Activated T-helper 2 cell treated with anti-CD3 and anti-CD28 coated beads, Interferon-gamma antibody, Interleukin-2, Interleukin-4, amounts not matched to agents 10 μg/mL and 5 μg/mL and 100 μg/mL, durations not matched to agents 14 hours and 24 hours and 36 hours (primary cell): ENCODE measurements at regions not wholly inside any gene's neighbourhood (a gene's known extent, or its start where the extent isn't known, plus 50 kb on each side); places are given as distances from the start of the nearest gene placed in this dataset.

Experiments
- DNase-seq: peaks from one replicate; pipeline ENCODE4 v3.0.0; 2021; ENCODE audit warnings: low spot score
- H3K27ac Mint-ChIP-seq: one replicate; pipeline ENCODE4 v1.8.0; 2021; ENCODE audit warnings: mixed read lengths
- H3K27me3 Mint-ChIP-seq: one replicate; pipeline ENCODE4 v1.8.0; 2021; ENCODE audit warnings: low read depth, mixed read lengths
- H3K36me3 Mint-ChIP-seq: one replicate; pipeline ENCODE4 v1.8.0; 2021; ENCODE audit warnings: low read depth, mixed read lengths
- H3K4me1 Mint-ChIP-seq: one replicate; pipeline ENCODE4 v1.8.0; 2021; ENCODE audit warnings: low read depth, mixed read lengths
- H3K4me3 Mint-ChIP-seq: one replicate; pipeline ENCODE4 v1.8.0; 2021; ENCODE audit warnings: low read depth, mild to moderate bottlenecking, moderate library complexity, mixed read lengths
- H3K9me3 Mint-ChIP-seq: one replicate; pipeline ENCODE4 v1.8.0; 2021; ENCODE audit warnings: mixed read lengths
- intact Hi-C: fragments of 100-400 bp; cut with micrococcal nuclease; formaldehyde crosslinking; loops from one replicate; pipeline ENCODE4 v1.15.1; 2023

DNA sequence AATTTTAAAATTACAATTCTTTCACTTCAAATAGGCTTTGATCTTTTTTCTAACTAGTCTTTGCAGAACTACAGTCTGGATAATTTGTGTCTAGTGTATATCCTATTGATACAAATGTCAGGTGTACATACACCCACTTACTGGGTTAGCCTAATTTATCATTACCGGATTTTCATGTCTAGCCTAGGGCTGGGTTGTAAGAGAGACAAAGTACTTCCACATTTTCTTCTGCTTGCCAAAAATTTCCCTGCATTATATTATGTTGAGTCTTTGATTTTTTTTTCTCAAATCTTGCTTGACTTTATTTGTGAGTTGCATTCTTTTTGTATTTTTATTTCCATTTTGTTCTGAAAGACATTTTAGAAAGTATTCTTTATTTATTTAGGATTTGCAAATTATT, 284.8 kb upstream of the FZD8 start:
- no peak for DNase-seq
- Mint-ChIP-seq H3K27ac (no peak overlapping the region), H3K4me3 (no peak overlapping the region), H3K4me1 (no peaks in the 10 kb centered on the region), H3K36me3 (no peaks in the 10 kb centered on the region), H3K9me3 (no peaks in the 10 kb centered on the region), H3K27me3 (no peaks in the 10 kb centered on the region)
- intact Hi-C loops, result no loop called here

DNA sequence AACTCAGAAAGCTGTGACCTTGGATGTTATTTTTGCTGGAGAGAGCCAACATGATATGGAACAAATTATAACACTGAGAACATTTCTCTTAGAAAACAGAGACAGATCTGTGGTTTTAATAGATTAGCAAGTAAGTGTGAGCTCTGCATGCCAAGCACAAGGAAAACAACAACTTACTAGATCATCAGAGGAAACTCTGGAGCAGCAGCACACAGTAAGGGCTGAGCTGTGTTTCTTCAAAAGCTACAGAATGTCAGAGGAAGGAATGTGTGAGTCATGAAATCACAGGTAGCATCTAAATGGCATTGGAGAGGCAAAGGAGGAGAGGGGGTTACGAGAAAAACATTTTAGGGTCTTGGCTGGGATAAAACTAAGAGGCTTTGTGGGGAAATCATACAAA, 283.4 kb upstream of the FZD8 start:
- no peaks in the 10 kb centered on the region for H3K4me1 Mint-ChIP-seq
- no peaks in the 10 kb centered on the region for H3K9me3 Mint-ChIP-seq
- DNase-seq, result no peak
- intact Hi-C loops, result no loop called here
- no peak overlapping the region for H3K4me3 Mint-ChIP-seq
- H3K27ac Mint-ChIP-seq, result no peak overlapping the region
- no peaks in the 10 kb centered on the region for H3K27me3 Mint-ChIP-seq
- H3K36me3 Mint-ChIP-seq, result no peaks in the 10 kb centered on the region

DNA sequence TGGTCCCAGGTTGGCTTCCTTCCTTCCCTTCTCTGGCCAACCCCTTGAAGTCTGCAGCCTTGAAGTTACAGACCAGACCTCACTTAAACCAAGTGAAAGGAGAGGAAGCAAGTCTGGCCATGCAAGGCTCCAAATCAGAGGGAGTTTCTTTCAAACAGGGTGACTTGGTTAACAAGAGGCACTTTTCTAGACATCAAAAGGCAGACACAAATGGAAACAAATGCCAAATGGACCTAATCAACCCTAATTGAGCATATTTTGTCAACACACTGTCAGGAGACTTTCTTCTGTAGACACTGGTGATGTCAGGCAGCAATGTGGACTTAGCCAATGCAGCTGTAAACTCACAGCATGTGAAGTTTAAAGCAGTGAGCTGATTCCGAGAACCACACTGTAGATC, 282.7 kb upstream of the FZD8 start:
- Mint-ChIP-seq H3K4me1 (no peaks in the 10 kb centered on the region), H3K27ac (no peak overlapping the region), H3K36me3 (no peaks in the 10 kb centered on the region), H3K9me3 (no peaks in the 10 kb centered on the region), H3K4me3 (no peak overlapping the region), H3K27me3 (no peaks in the 10 kb centered on the region)
- intact Hi-C loops, result no loop called here
- DNase-seq, result no peak

DNA sequence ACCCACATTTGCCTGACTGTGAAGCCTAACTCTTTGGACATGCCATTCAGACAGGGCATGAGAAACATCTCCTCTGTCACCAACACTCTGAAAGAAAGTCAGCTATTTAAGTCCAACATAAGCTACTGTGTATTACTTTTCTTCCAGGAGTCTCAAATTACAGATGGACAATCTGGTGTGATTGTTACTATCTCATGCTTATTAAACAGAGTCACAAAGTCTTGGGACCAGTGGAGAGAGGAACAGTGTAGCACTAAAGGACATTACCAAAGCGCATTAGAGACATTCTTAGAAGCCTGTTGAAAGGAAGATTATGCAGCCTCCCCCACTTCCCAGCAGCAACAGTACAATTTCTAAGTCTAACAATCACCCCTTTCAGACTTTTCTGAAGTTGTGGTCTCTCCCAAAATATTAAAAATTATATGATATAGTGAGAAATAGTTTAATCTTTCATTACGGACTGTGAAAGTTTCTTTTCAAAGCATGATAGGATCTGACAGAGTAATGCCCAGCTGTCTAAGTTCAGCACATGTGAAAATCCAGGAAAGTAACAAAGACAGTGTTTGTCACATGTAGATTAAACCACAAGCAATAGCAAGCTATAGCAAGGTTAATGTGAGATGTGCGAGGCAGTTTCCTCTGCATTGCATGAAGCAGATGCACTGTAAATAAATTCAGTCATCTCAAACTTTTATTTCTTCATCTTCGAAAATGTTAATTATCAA, 280.9 kb upstream of the FZD8 start:
- H3K36me3 Mint-ChIP-seq, result no peaks in the 10 kb centered on the region
- H3K27ac Mint-ChIP-seq, result no peak overlapping the region
- intact Hi-C loops, result no loop called here
- no peaks in the 10 kb centered on the region for H3K4me1 Mint-ChIP-seq
- H3K4me3 Mint-ChIP-seq, result no peak overlapping the region
- H3K27me3 Mint-ChIP-seq, result no peaks in the 10 kb centered on the region
- no peak for DNase-seq
- no peaks in the 10 kb centered on the region for H3K9me3 Mint-ChIP-seq

DNA sequence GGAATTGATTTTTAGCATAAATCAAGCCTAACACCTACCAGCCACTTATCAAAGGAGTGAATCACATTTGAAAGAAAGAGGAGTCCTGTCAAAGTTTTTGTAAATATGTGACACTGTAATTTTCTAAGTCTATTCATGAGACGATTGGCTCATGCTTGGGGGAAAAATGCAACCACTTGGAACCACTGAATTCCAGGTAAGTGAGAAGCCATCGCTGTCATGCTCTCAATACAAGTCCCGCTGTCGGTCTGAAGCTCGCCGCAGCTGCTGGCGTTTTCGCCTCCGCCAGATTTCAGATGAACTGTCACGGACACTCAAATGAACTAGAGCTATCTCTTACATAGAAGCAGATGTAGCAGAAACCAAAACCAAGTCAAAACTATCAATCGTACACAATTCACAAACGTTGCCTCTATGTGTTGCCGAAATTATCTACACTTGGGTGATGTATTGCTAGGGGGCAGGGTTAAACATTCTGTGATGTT, 279.8 kb upstream of the FZD8 start:
- Mint-ChIP-seq H3K4me3 (no peak overlapping the region), H3K27me3 (no peaks in the 10 kb centered on the region), H3K9me3 (no peaks in the 10 kb centered on the region), H3K36me3 (no peaks in the 10 kb centered on the region), H3K4me1 (no peaks in the 10 kb centered on the region), H3K27ac (no peak overlapping the region)
- intact Hi-C loops, result no loop called here
- DNase-seq, result no peak

DNA sequence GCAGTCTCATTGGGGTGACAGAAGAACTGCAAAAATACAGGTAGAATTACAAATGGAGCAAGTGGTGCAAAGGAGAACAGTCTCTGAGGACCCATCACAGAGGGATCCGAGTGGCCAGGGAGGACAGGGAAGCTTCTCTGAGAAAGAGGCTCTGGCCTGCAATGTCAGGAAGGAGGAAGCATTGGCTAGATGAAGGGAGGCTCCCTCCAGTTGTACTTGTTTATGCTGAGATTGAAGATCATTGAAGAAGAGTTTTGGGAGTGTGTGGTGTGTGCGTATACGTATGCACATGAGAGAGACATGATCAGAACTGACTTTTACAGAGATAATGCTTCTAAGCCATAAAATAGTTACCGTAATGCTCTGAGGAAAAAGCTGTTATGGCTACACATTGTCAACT, 274.7 kb upstream of the FZD8 start:
- no peaks in the 10 kb centered on the region for H3K9me3 Mint-ChIP-seq
- intact Hi-C loops, result no loop called here
- no peaks in the 10 kb centered on the region for H3K4me1 Mint-ChIP-seq
- H3K27ac Mint-ChIP-seq, result no peak overlapping the region
- no peaks in the 10 kb centered on the region for H3K36me3 Mint-ChIP-seq
- H3K4me3 Mint-ChIP-seq, result no peak overlapping the region
- H3K27me3 Mint-ChIP-seq, result no peaks in the 10 kb centered on the region
- DNase-seq, result no peak

DNA sequence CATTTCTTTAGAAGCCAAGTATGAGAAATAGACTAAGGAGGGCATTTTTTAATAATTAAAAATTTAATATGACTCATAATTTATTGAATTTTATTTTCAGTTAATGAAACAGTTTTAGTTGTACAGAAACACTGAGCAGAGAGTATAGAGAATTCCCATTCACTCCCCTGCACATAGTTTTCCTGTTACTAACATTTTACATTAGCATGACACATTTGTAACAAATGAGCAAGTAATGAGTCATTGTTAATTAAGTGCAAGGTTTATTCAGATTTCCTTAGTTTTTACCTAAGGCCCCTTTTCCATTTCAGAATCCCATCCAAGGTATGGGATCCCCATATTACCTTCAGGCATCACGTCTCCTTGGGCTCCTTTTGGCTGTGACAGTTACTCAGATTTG, 271.5 kb upstream of the FZD8 start:
- Mint-ChIP-seq H3K27me3 (no peaks in the 10 kb centered on the region), H3K36me3 (no peaks in the 10 kb centered on the region)

DNA sequence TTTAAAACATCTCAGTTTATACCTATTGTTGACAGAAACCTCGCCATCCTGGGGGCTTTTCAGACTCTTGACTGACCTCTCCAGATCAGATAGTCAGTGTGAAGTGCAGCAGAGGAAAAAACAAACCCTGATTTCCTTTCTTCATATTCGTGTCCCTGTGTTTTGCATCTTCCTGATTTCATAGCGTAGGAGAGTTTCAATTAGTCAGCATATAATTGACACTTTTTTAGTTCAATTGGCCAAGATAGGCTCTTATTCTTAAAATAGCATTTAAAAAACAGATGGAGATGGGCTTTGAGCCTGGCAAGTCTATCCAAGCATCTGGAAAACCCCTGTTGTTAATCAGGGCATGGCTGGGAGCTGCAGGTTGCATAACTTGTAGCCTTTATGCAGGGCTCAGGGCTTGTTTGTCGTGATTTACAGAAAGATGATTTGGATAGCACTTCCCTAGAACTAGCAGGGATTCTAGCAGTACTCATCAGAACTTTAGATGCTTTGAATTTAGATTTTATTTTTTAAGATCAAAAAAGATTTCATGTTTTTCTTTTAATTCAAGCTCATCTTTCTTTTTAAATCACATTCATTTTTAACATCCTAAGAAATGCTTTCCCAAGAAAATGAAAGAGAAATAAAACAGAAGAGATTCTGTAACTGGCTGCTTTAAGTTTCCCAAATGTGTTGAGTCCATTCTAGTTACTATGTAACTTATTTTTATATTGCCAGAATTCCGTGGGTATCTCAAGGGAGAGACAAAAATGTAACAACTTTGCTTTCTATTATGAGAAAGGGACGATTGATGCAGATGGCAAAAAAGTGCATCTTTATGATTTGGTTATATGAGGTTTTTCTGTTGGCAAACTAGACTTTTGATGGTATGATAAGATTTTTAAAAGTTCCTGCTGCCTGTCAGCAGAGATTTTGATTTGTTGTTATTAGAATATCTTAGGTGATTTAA, 270.8 kb upstream of the FZD8 start:
- Mint-ChIP-seq H3K9me3 (no peaks in the 10 kb centered on the region), H3K36me3 (no peaks in the 10 kb centered on the region), H3K4me1 (no peaks in the 10 kb centered on the region), H3K27ac (no peak overlapping the region), H3K27me3 (no peaks in the 10 kb centered on the region), H3K4me3 (no peak overlapping the region)
- intact Hi-C loops, result no loop called here
- no peak for DNase-seq

More for the DNA sequence above, 271.5 kb upstream of the FZD8 start:
- no peak overlapping the region for H3K27ac Mint-ChIP-seq
- H3K4me1 Mint-ChIP-seq, result no peaks in the 10 kb centered on the region
- H3K9me3 Mint-ChIP-seq, result no peaks in the 10 kb centered on the region
- intact Hi-C loops, result no loop called here
- DNase-seq, result no peak
- H3K4me3 Mint-ChIP-seq, result no peak overlapping the region

DNA sequence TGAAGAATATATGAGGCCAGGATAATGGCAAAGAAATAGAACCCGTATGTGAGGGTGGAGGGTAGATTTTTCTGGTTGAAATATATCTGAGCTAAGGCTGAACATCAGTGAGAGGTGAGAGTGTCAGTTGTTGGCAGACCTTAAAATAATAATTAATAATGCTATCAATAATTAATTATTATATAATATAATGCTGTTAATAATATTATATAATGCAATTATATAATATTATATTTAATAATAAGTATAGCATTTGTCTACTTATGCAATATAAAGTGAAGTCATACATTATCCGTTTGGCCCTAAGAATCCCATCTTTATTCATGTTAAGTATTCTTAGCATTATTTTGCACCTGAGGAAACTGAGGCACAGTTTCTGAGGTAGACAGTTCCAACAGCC, 269.9 kb upstream of the FZD8 start:
- DNase-seq, result no peak
- H3K27ac Mint-ChIP-seq, result no peak overlapping the region
- intact Hi-C loops, result no loop called here
- H3K9me3 Mint-ChIP-seq, result no peaks in the 10 kb centered on the region
- no peaks in the 10 kb centered on the region for H3K27me3 Mint-ChIP-seq
- no peak overlapping the region for H3K4me3 Mint-ChIP-seq
- no peaks in the 10 kb centered on the region for H3K36me3 Mint-ChIP-seq
- no peaks in the 10 kb centered on the region for H3K4me1 Mint-ChIP-seq

DNA sequence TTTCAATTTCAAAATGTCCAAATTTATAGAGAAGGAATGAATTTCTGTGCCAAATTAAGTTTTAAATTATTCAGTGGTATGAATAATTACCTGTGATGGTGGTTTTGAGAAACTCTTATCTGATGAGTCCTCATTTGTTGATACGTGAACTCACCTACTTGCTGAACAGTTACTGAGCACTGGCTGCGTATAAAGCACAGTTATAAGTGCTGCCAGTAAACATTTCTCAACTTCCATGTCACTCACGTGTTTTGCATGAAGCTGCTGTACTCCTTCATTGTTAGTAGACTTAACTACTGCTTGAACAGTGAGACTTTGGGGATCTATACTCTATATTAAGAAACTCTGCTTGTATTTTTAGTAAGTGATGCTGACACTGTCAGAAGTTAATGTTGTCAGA, 269.1 kb upstream of the FZD8 start:
- Mint-ChIP-seq H3K36me3 (no peaks in the 10 kb centered on the region), H3K4me1 (no peaks in the 10 kb centered on the region), H3K27me3 (no peaks in the 10 kb centered on the region), H3K9me3 (no peaks in the 10 kb centered on the region), H3K4me3 (no peak overlapping the region), H3K27ac (no peak overlapping the region)
- no peak for DNase-seq
- intact Hi-C loops, result no loop called here

DNA sequence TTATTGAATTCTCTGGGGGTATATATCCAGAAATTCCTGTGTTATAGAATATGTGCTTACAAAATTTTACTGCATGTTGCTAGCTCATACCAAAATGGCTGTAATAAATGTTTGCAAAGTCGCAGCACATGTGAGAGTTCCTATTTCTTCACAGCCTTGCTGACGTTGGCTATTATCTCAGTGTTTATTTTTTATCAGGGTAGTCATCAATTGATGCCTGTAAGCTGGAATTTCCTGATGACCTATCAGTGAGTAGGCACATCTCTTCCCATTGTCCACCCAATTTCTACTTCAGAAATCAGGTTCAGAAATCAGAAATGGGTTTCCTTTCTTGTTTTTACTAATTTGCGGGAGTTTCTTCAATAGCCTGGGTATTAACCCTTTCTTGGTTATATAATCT, 268.1 kb upstream of the FZD8 start:
- Mint-ChIP-seq H3K9me3 (no peaks in the 10 kb centered on the region), H3K27me3 (no peaks in the 10 kb centered on the region), H3K4me1 (no peaks in the 10 kb centered on the region), H3K4me3 (no peak overlapping the region), H3K36me3 (no peaks in the 10 kb centered on the region), H3K27ac (no peak overlapping the region)
- intact Hi-C loops, result no loop called here
- DNase-seq, result no peak

DNA sequence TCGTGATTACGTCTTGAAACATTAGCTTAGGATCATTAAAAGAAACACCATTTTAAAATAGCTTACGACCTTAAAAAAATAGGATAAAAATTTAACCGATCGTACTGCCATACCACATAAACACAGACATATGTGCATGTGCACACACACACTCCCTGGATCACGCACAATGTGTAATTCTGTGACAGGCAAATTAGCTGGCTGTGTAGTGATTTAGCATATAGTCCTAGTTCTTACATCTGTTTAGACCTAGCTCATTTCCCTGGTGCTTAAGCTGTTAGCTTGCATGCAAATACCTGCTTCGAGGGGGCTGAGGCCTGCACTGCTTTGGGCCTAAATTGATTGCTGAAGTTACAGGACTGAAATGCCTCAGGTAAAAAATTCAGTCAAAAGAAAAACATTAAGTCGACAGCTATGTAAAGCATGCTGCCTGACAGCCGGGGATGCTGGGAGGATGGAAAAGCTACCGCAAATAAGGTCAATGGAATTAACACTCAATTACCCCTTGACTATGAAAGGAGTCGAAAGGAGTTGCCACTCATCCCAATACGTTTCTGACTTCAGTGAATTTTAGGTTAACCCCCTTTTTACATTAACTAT, 267.1 kb upstream of the FZD8 start:
- intact Hi-C loops, result no loop called here
- Mint-ChIP-seq H3K9me3 (no peaks in the 10 kb centered on the region), H3K27ac (no peak overlapping the region)

DNA sequence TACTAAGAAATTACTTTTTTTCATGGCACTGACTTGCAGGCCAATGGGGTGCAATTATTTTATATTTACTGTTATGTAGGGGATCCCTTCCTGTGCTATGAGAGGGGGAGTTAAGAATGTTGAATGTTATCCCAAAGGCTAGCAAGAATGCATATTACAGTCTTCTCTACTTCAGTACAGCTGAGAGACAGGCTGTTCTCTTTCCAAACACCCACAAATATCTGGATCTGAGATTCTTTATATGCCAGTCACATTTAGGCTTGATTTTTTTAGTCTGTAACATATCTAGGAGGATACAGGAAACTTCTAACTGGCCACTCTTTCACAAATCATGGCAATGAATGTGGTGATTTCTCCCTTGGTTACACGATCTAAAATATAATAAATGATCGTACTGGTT, 266.4 kb upstream of the FZD8 start:
- no peaks in the 10 kb centered on the region for H3K27me3 Mint-ChIP-seq
- intact Hi-C loops, result no loop called here
- no peak for DNase-seq
- no peak overlapping the region for H3K27ac Mint-ChIP-seq
- no peaks in the 10 kb centered on the region for H3K36me3 Mint-ChIP-seq
- H3K9me3 Mint-ChIP-seq, result no peaks in the 10 kb centered on the region
- no peaks in the 10 kb centered on the region for H3K4me1 Mint-ChIP-seq
- H3K4me3 Mint-ChIP-seq, result no peak overlapping the region

More for the DNA sequence above, 267.1 kb upstream of the FZD8 start:
- H3K4me1 Mint-ChIP-seq, result no peaks in the 10 kb centered on the region
- no peaks in the 10 kb centered on the region for H3K27me3 Mint-ChIP-seq
- H3K4me3 Mint-ChIP-seq, result no peak overlapping the region
- DNase-seq, result no peak
- no peaks in the 10 kb centered on the region for H3K36me3 Mint-ChIP-seq
